KMS-11 (cell line): ENCODE measurements at regions not wholly inside any gene's neighbourhood (a gene's known extent, or its start where the extent isn't known, plus 50 kb on each side); places are given as distances from the start of the nearest gene placed in this dataset.

Experiments used
- H2AFZ ChIP-seq: fragments of 200-600 bp; sonication (generic); 2 replicates; pipeline ENCODE4 v1.6.1; 2016; ENCODE audit warnings: antibody characterized with exemption, mixed run types, low read depth
- H3K27ac ChIP-seq: fragments of 200-600 bp; sonication (generic); 2 replicates; pipeline ENCODE4 v1.6.1; 2016; ENCODE audit warnings: mild to moderate bottlenecking, mixed run types
- H3K27me3 ChIP-seq: fragments of 200-600 bp; sonication (generic); 2 replicates; pipeline ENCODE4 v1.6.1; 2017; ENCODE audit warnings: mild to moderate bottlenecking, low read depth, mixed run types, moderate library complexity; ENCODE audit not compliant: insufficient read depth
- H3K36me3 ChIP-seq: fragments of 200-600 bp; sonication (generic); 2 replicates; pipeline ENCODE4 v1.6.1; 2017; ENCODE audit warnings: mild to moderate bottlenecking, mixed run types; ENCODE audit not compliant: insufficient read depth
- H3K4me1 ChIP-seq: fragments of 200-600 bp; sonication (generic); 2 replicates; pipeline ENCODE4 v1.6.1; 2016; ENCODE audit warnings: mild to moderate bottlenecking, low read depth, mixed run types; ENCODE audit not compliant: poor library complexity, severe bottlenecking
- H3K4me2 ChIP-seq: fragments of 200-600 bp; sonication (generic); 2 replicates; pipeline ENCODE4 v1.7.0; 2016; ENCODE audit warnings: mild to moderate bottlenecking, mixed run types
- H3K4me3 ChIP-seq: fragments of 200-600 bp; sonication (generic); IDR thresholded peaks from 2 replicates; pipeline ENCODE4 v1.6.1; 2017; ENCODE audit warnings: low read depth, low read length, mixed read lengths; ENCODE audit not compliant: insufficient read depth
- H3K79me2 ChIP-seq: fragments of 200-600 bp; sonication (generic); 2 replicates; pipeline ENCODE4 v1.6.1; 2016; ENCODE audit warnings: low read depth, mixed run types; ENCODE audit not compliant: insufficient read depth
- H3K9ac ChIP-seq: fragments of 200-600 bp; sonication (generic); 2 replicates; pipeline ENCODE4 v1.6.1; 2016; ENCODE audit warnings: mild to moderate bottlenecking, mixed run types
- H4K20me1 ChIP-seq: fragments of 200-600 bp; sonication (generic); 2 replicates; pipeline ENCODE4 v1.6.1; 2016; ENCODE audit warnings: mild to moderate bottlenecking, mixed run types; ENCODE audit not compliant: insufficient read depth
- TF ChIP-seq, protein P1 (sequence below): fragments of 200-600 bp; sonication (generic); conservative IDR thresholded peaks from 2 replicates; pipeline ENCODE4 v1.6.1; 2017; ENCODE audit warnings: low read depth, mild to moderate bottlenecking, antibody characterized with exemption, low read length, moderate library complexity, mixed read lengths

DNA sequence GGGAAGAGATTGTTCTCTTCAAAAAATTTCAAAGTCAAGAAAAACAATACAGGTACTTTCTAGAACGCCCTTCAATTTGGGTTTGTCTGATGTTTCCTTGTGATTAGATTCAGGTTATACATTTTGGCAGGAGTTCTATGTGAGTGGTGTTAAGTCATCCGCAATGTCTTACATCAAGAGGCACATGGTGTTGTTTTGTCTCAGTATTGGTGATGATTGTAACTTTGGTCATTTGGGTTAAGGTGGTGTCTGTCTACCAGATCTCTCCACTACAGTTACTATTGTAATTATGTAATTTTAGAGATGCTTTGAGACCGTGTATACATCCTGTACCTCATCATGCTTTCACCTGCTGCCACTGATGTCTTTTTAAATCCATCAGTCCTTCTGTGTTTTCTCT lies 60.3 kb downstream of the TET3 start:
- H4K20me1 ChIP-seq, result no peaks in the 10 kb centered on the region; the same call in 1 of the 2 replicates
- no peaks in the 10 kb centered on the region for H3K4me1 ChIP-seq
- H3K27me3 ChIP-seq, result no peaks in the 10 kb centered on the region
- H3K4me3 ChIP-seq, result no peak overlapping the region
- H3K36me3 ChIP-seq, result no peaks in the 10 kb centered on the region
- no peak overlapping the region for H3K27ac ChIP-seq
- H3K4me2 ChIP-seq, result no peak overlapping the region
- H3K79me2 ChIP-seq, result peaks cover 13% of the 10 kb centered on the region; the same call in 1 of the 2 replicates
- H2AFZ ChIP-seq, result no peak overlapping the region
- TF ChIP-seq, protein P1, sequence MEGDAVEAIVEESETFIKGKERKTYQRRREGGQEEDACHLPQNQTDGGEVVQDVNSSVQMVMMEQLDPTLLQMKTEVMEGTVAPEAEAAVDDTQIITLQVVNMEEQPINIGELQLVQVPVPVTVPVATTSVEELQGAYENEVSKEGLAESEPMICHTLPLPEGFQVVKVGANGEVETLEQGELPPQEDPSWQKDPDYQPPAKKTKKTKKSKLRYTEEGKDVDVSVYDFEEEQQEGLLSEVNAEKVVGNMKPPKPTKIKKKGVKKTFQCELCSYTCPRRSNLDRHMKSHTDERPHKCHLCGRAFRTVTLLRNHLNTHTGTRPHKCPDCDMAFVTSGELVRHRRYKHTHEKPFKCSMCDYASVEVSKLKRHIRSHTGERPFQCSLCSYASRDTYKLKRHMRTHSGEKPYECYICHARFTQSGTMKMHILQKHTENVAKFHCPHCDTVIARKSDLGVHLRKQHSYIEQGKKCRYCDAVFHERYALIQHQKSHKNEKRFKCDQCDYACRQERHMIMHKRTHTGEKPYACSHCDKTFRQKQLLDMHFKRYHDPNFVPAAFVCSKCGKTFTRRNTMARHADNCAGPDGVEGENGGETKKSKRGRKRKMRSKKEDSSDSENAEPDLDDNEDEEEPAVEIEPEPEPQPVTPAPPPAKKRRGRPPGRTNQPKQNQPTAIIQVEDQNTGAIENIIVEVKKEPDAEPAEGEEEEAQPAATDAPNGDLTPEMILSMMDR, result no peak
- no peak overlapping the region for H3K9ac ChIP-seq

DNA sequence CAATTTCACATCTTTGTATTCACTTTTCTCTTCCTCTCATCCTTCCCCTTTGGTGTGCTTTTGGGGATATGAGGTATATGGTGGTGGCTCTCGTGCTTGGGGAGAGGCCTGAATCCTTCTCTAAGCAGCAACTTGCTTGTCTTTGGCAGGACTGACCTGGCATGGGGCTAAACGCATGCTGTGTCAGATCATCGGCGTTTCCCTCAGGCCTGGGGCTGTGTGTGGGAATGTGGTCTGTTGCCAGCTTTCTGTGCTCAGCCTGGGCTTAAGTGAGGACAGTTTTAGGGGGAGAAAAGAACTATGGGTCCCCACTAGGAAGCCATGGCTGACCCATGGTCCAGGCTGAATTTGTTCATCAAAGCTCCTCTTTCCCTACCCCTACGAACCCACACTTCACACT lies 60.7 kb downstream of the TET3 start:
- Histone ChIP-seq H3K36me3 (no peaks in the 10 kb centered on the region), H3K27me3 (no peaks in the 10 kb centered on the region), H2AFZ (no peak overlapping the region), H3K4me2 (no peak overlapping the region), H3K79me2 (peaks cover 9% of the 10 kb centered on the region; the same call in 1 of the 2 replicates), H3K4me1 (peaks cover 1% of the 10 kb centered on the region), H3K9ac (no peak overlapping the region), H3K27ac (no peak overlapping the region), H4K20me1 (no peaks in the 10 kb centered on the region; the same call in 1 of the 2 replicates), H3K4me3 (no peak overlapping the region)
- TF ChIP-seq, protein P1, result no peak

DNA sequence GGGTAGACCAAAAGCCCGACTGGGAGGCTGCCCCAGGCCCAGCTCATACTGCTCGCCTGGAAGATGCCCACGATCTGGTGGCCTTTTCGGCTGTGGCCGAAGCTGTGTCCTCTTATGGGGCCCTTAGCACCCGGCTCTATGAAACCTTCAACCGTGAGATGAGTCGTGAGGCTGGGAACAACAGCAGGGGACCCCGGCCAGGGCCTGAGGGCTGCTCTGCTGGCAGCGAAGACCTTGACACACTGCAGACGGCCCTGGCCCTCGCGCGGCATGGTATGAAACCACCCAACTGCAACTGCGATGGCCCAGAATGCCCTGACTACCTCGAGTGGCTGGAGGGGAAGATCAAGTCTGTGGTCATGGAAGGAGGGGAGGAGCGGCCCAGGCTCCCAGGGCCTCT lies 61.7 kb downstream of the TET3 start:
- Histone ChIP-seq H3K4me3 (no peak overlapping the region), H3K36me3 (no peaks in the 10 kb centered on the region), H4K20me1 (no peaks in the 10 kb centered on the region; the same call in 1 of the 2 replicates), H3K79me2 (peaks cover 11% of the 10 kb centered on the region), H3K4me1 (peaks cover 11% of the 10 kb centered on the region), H2AFZ (no peak overlapping the region), H3K27ac (no peak overlapping the region), H3K9ac (no peak overlapping the region), H3K4me2 (no peak overlapping the region), H3K27me3 (no peaks in the 10 kb centered on the region)
- TF ChIP-seq, protein P1, result no peak

DNA sequence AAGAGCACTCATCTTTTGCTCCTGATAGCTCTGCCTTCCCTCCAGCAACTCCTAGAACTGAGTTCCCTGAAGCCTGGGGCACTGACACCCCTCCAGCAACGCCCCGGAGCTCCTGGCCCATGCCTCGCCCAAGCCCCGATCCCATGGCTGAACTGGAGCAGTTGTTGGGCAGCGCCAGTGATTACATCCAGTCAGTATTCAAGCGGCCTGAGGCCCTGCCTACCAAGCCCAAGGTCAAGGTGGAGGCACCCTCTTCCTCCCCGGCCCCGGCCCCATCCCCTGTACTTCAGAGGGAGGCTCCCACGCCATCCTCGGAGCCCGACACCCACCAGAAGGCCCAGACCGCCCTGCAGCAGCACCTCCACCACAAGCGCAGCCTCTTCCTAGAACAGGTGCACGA lies 62.4 kb downstream of the TET3 start:
- Histone ChIP-seq H3K27ac (no peak overlapping the region), H3K4me3 (no peak overlapping the region), H3K27me3 (no peaks in the 10 kb centered on the region), H3K9ac (no peak overlapping the region), H3K4me1 (peaks cover 14% of the 10 kb centered on the region), H3K36me3 (no peaks in the 10 kb centered on the region), H2AFZ (no peak overlapping the region), H3K4me2 (no peak overlapping the region), H3K79me2 (peaks cover 16% of the 10 kb centered on the region), H4K20me1 (no peaks in the 10 kb centered on the region; the same call in 1 of the 2 replicates)
- TF ChIP-seq, protein P1, result no peak

DNA sequence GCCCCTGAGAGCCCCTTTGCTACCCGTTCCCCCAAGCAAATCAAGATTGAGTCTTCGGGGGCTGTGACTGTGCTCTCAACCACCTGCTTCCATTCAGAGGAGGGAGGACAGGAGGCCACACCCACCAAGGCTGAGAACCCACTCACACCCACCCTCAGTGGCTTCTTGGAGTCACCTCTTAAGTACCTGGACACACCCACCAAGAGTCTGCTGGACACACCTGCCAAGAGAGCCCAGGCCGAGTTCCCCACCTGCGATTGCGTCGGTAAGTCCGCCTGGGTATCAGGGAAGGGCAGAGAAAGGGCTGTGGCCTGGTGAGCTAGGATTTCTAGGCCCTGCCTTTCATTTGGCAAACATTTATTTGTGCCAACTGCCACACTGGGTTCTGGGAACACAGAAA lies 63.4 kb downstream of the TET3 start:
- TF ChIP-seq, protein P1, result no peak
- no peak overlapping the region for H3K4me3 ChIP-seq
- H3K79me2 ChIP-seq, result peaks cover 16% of the 10 kb centered on the region
- H3K27ac ChIP-seq, result no peak overlapping the region
- no peaks in the 10 kb centered on the region; the same call in 1 of the 2 replicates for H4K20me1 ChIP-seq
- H3K36me3 ChIP-seq, result no peaks in the 10 kb centered on the region
- H3K9ac ChIP-seq, result no peak overlapping the region
- H3K27me3 ChIP-seq, result no peaks in the 10 kb centered on the region
- H3K4me2 ChIP-seq, result no peak overlapping the region
- peaks cover 14% of the 10 kb centered on the region for H3K4me1 ChIP-seq
- no peak overlapping the region for H2AFZ ChIP-seq
